ENCODE measurements at regions not wholly inside any gene's neighbourhood (a gene's known extent, or its start where the extent isn't known, plus 50 kb on each side); places are given as distances from the start of the nearest gene placed in this dataset.

DNA sequence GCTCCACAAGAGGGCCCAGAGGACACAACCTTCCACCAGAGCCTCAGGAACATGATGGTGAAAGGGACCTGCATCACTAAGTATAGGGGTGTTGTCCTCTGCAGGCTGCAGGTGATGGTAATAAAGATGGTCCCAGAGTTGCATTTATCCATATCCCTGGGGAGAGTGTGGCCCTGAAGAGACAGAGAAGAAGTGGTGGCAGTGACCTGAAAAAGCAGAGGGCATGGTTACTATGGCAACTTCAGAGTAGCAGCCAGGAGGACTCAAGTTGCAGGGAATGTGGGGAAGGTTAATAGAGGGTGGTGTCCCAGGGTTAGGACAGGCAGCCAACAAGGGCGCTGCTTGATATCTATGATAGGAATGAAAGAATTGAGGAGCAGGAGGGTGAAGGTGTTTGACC is 57.1 kb downstream of the HLA-A start:
- DNase-seq: no peak
- H3K36me3 Mint-ChIP-seq (ENCODE audit: insufficient read depth): no peaks in the 10 kb centered on the region
- peaks cover 9% of the 10 kb centered on the region for H3K27me3 Mint-ChIP-seq (ENCODE audit: low read depth)
- H3K4me3 Mint-ChIP-seq: no peak overlapping the region
- no peaks in the 10 kb centered on the region for H3K4me1 Mint-ChIP-seq (ENCODE audit: low read depth)
- no peak for ATAC-seq
- H3K9me3 Mint-ChIP-seq: no peaks in the 10 kb centered on the region

DNA sequence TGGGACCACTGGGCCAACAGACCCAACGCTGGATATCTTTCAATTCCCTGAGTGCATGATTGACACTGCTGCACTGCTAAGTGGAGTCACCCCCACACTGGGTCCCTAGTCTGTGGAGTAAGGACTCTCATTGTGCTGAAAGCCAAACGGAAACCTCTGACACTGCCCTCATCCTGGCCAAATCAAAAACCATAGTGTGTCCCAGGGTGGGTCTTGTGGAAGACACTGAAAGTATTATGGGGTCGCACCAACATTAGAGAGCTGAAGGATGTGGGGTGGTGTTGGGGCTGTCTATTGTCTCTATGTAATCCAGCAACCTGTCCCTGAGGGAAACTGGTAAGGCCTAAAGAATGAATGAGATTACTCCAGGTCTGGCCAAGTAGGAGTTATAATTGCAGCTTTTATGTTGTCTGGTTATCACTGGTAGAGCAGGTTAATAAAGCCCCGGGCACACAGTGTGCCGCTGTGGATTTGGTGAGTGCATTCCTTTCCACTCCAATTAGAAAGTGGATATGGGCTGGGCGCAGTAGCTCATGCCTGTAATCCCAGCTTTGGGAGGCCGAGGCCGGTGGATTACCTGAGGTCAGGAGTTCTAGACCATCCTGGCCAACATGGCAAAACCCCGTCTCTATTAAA is 57.9 kb downstream of the HLA-A start:
- ATAC-seq: no peak
- no peak overlapping the region for H3K4me3 Mint-ChIP-seq

DNA sequence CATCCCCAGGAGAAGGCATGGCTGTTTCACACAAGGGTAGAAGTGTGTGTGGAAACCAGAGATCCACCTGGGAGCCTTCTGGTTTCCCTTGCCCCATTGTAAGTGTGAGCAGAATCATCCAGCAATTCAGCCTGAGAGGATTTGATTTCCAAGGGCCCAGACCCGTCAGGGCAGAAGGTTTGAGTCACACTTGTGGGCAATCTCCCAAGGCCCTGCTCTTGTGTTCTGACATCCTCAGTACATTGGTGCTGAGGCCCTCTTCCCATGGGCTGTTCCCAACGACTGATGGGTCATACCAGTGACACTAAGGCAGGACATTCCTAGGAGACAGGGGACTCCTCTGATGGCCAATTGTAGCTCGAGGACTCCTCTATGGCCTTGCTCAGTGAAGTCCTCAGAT is 58.2 kb upstream of the POLR1H start:
- ATAC-seq (no peak), DNase-seq (no peak)
- H3K9me3 Mint-ChIP-seq: no peaks in the 10 kb centered on the region
- peaks cover 15% of the 10 kb centered on the region for H3K4me1 Mint-ChIP-seq (ENCODE audit: low read depth)
- H3K36me3 Mint-ChIP-seq (ENCODE audit: insufficient read depth): no peaks in the 10 kb centered on the region
- peaks cover 27% of the 10 kb centered on the region for H3K27me3 Mint-ChIP-seq (ENCODE audit: low read depth)
- H3K4me3 Mint-ChIP-seq: no peak overlapping the region

More for the DNA sequence above, 57.9 kb downstream of the HLA-A start:
- Mint-ChIP-seq H3K36me3 (ENCODE audit: insufficient read depth) (no peaks in the 10 kb centered on the region), H3K27me3 (ENCODE audit: low read depth) (peaks cover 9% of the 10 kb centered on the region), H3K9me3 (no peaks in the 10 kb centered on the region), H3K4me1 (ENCODE audit: low read depth) (no peaks in the 10 kb centered on the region)
- no peak for DNase-seq

DNA sequence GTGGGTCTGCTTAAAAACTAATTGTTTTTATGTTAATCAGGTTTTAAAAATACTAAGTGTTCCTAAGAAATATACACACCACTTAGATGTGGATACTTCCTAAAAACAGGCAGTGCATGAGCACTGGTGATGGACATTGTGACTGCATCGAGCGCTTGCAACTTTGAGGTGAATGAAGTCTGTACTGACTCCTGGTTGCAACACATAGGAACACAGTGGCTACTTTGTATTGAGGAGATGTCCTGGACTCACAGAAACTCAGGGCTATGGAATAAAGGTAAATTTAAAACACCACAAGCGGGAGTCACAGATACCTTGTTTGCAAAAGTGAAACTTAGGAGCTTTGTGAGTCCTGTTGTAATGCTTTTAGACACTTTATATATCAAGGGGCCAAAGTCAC is 55.6 kb upstream of the POLR1H start:
- no peaks in the 10 kb centered on the region for H3K9me3 Mint-ChIP-seq
- peaks cover 14% of the 10 kb centered on the region for H3K36me3 Mint-ChIP-seq (ENCODE audit: insufficient read depth)
- ATAC-seq (no peak), DNase-seq (no peak)
- peaks cover 16% of the 10 kb centered on the region for H3K4me1 Mint-ChIP-seq (ENCODE audit: low read depth)
- H3K4me3 Mint-ChIP-seq: peak overlapping the region; percentile 75
- H3K27me3 Mint-ChIP-seq (ENCODE audit: low read depth): peaks cover 34% of the 10 kb centered on the region

DNA sequence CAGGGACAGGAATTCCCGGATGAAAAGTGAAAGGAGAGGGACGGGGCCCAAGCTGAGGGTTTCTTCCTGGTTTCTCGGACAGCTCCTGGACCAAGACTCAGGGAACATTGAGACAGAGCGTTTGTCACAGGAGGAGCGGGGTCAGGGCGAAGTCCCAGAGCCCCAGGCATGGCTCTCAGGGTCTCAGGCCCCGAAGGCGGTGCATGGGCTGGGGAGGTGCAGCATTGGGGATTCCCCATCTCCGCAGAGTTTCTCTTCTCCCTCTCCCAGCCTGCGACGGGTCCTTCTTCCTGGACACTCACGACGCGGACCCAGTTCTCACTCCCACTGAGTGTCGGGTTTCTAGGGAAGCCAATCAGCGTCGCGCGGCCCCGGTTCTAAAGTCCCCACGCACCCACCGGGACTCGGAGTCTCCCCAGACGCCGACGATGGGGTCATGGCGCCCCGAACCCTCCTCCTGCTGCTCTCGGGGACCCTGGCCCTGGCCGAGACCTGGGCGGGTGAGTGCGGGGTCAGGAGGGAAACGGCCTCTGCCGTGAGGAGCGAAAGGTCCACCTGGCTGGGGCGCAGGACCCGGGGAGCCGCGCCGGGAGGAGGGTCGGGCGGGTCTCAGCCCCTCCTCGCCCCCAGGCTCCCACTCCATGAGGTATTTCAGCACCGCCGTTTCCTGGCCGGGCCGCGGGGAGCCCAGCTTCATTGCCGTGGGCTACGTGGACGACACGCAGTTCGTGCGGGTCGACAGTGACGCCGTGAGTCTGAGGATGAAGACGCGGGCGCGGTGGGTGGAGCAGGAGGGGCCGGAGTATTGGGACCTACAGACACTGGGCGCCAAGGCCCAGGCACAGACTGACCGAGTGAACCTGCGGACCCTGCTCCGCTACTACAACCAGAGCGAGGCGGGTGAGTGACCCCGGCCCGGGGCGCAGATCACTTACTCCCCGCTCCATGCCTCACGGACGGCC is 54.6 kb upstream of the POLR1H start:
- peaks cover 21% of the 10 kb centered on the region for H3K36me3 Mint-ChIP-seq (ENCODE audit: insufficient read depth)
- H3K4me3 Mint-ChIP-seq: peak overlapping the region; percentile 75
- DNase-seq (peak; percentile 18), ATAC-seq (peak; percentile 53 to 67)
- no peaks in the 10 kb centered on the region for H3K9me3 Mint-ChIP-seq
- peaks cover 34% of the 10 kb centered on the region for H3K27me3 Mint-ChIP-seq (ENCODE audit: low read depth)
- H3K4me1 Mint-ChIP-seq (ENCODE audit: low read depth): peaks cover 16% of the 10 kb centered on the region

DNA sequence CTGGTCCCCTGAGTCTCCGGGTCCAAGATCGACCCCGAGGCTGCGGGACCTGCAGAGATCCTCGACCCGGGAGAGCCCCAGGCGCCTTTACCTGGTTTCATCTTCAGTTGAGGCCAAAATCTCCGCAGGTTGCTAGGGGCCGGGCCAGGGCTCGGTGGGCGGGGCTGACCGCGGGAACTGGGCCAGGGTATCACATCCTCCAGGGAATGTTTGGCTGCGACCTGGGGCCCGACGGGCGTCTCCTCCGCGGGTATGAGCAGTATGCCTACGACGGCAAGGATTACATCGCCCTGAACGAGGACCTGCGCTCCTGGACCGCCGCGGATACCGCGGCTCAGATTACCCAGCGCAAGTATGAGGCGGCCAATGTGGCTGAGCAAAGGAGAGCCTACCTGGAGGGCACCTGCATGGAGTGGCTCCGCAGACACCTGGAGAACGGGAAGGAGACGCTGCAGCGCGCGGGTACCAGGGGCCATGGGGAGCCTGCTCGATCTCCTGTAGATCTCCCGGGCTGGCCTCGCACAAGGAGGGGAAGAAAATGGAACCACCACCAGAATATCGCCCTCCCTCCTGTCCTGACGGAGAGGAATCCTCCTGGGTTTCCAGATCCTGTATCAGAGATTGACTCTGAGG is 53.8 kb upstream of the POLR1H start:
- Mint-ChIP-seq H3K9me3 (no peaks in the 10 kb centered on the region), H3K27me3 (ENCODE audit: low read depth) (peaks cover 34% of the 10 kb centered on the region), H3K36me3 (ENCODE audit: insufficient read depth) (peaks cover 22% of the 10 kb centered on the region), H3K4me1 (ENCODE audit: low read depth) (peaks cover 16% of the 10 kb centered on the region), H3K4me3 (peak overlapping the region; percentile 68)
- DNase-seq: peak; percentile 7
- peak in 1 of 2 donors; percentile 45 for ATAC-seq

DNA sequence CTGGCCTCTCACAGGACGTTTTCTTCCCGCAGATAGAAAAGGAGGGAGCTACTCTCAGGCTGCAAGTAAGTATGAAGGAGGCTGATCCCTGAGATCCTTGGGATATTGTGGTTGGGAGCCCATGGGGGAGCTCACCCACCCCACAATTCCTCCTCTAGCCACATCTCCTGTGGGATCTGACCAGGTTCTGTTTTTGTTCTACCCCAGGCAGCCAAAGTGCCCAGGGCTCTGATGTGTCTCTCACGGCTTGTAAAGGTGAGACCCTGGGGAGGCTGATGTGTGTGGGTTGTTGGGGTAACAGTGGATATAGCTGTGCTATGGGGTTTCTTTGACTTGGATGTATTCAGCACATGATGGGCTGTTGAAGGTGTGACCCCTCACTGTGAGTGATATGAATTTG is 52.0 kb upstream of the POLR1H start:
- H3K9me3 Mint-ChIP-seq: no peaks in the 10 kb centered on the region
- no peak for ATAC-seq
- peaks cover 22% of the 10 kb centered on the region for H3K36me3 Mint-ChIP-seq (ENCODE audit: insufficient read depth)
- peaks cover 34% of the 10 kb centered on the region for H3K27me3 Mint-ChIP-seq (ENCODE audit: low read depth)
- H3K4me1 Mint-ChIP-seq (ENCODE audit: low read depth): peaks cover 16% of the 10 kb centered on the region
- no peak for DNase-seq
- H3K4me3 Mint-ChIP-seq: no peak overlapping the region

All from activated T-cell treated with anti-CD3 and anti-CD28 coated beads, Interleukin-2, amount 50 U/mL, for 4 hours (primary cell).